Activated gamma-delta T cell (primary cell): ENCODE measurements at regions not wholly inside any gene's neighbourhood (a gene's known extent, or its start where the extent isn't known, plus 50 kb on each side); places are given as distances from the start of the nearest gene placed in this dataset.
A peak's percentile ranks its signal among the peaks of the same experiment; 100 is the strongest.
"Not testable (repeated sequence)": the region's sequence is repeated elsewhere in the genome, so short reads cannot be mapped to it uniquely, and the experiment has no call there.

Source experiments
- DNase-seq: peaks from one replicate; lab custom pipeline; 2025; lab: John Stamatoyannopoulos, UW

DNA sequence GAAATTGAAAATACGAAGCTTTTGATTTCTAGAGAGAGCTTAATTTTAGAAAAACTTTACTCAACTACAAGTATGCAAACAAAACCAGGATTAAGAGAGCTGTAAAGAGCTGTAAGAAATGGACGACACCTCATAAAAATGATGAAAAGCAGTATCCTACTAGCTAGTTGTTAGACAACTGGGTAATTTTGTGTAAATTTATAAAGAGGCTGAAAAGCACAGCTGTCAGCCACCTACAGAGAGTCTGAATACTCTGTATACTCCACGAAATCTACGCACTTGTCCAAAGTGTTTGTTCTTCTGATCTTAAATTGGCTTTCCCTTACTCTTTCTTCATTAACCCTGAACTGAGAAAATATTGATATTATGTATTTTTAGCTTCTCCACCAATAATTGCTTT is 808.4 kb upstream of the EPHA7 start:
- DNase-seq: no peak

DNA sequence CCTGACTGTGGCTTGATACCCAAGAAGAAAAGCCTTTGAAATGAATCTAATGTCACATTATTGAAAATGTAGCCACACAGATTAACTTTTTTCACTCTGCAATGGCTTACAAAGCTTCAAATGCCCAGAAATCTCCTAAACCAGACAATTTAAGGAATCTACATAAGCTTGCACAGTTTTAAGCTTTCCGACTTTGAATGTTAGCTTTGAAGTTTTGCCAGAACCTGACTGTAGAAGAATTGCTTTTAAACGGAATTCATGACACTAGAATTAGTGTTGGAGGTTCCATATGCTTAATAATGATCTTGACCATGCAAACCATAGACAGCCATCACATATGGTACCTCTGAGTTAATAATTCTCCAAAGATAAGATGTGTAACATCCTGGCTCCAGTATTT is 798.5 kb upstream of the EPHA7 start:
- DNase-seq: no peak

DNA sequence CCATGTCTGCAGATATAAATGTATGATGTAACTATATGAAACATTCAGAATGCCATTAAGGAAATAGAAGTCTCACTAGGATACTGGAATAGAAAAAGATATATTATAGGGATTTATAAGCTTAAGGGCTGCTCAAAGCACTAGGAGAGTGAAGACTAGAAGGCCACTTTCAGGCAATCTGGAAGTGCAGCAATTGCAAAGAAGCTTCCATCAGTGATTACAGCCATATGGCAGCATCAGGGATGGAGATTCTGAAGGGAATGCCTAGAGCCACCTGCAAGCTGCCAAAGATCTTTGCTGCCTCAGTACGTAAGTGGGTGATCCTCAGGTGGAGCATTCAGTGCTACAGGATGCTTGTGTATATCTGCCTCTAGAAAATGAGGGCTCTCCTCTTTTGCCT is 796.2 kb upstream of the EPHA7 start:
- DNase-seq: no peak

DNA sequence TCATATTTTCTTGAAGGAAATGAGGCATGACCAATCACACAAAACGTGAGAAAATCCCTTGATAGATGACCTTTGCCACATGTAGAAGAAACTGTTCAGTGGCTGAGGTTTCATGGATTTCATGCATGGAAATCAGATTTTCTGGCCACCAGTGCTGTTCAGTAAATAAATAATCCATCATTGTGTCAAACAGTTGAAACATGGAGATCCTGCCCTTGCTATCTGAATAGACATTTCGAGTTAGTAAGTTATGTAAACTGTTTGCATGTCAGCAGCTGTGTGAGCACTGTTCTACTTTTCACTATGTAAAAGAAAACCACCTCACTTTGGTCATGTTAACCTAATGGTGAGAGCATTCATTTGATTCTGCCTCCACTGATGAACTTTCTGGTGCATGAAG is 793.9 kb upstream of the EPHA7 start:
- DNase-seq: no peak

DNA sequence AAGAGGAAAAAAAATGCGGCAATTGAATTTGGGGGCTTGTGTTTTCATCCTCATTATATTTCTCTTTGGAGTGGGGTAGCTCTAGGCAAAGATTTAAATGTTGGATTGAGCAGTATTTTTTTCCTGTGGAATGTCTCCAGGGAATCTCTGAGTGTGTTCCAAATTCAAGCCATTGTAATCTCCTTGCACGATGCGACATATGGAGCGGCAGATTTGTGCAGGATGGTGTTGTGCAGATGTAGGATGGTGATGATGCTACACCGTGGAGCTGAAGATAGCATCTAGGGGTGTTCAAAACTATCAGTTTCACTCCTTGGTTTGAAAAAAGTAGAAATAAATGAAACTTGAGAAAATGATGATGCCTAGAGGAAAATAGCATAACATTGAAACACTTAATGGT is 777.5 kb upstream of the EPHA7 start:
- DNase-seq: no peak

DNA sequence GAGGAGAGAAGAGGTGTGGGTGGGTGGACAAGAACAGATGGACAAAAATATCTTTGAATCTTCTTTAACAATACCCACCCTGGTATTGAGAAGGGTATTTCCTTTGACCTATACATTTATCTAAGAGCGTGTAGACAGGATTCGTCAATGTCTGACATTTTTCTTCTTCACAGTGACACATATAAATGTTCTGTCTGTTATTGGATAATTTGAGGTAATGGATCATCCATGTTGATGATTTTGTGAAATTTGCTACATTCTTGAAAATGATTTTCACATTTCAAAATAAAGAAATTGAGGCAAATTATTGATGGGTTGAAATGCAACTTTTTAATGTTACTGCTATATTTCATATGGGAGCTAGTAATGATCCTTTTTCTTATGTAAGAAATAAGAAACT is 770.7 kb upstream of the EPHA7 start:
- DNase-seq: no peak

DNA sequence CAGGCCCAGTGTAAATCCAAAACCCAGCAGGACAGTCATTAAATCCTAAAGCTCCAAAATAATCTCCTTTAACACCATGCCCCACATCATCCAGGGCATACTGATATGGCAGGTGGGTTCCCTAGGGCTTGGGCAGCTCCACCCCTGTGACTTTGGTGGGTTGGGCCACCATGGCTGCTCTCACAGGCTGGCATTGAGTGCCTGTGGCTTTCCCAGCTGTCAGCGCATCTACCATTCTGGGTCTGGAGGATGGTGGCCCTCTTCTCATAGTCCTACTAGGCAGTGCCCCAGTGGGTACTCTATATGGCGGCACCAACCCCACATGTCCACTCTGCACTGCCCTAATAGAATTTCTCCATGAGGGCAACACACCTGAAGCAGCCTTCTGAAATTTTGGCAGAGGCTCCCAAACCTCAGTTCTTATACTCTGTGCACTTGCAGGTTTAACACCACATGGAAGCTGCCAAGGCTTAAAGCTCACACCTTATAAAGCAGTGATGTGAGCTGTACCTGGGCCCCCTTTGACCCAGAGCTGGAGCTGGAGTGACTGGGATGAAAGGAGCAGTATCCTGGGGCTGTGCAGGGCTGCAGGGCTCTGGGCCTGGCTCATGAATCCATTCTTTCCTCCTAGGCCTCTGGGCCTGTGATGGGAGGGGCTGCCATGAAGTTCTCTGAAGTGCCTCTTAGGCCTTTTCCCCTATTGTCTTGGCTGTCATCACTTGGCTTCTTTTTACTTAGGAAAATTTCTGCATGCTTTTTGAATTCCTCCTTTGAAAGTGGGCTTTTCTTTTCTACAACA is 765.5 kb upstream of the EPHA7 start:
- peak; percentile 4 for DNase-seq

DNA sequence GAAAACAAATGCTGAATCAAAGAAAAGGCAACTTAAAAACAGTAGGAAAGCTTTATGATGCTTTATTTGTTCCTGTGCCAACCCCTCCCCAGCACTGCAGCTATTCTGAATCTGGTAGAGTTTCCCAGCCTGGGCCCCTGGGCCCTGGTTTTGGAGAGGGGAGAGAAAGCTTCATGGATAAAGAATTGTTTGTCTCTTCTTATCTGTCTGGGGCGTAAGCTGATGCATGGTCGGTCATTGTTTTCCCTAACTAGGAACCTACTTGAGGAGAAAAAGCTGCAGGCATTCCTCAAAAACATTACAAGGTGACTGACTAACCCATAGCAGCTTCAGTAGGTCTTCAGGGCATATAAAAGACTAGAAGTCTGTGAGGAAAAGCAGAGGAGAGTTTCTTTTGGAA is 758.1 kb upstream of the EPHA7 start:
- DNase-seq: no peak

DNA sequence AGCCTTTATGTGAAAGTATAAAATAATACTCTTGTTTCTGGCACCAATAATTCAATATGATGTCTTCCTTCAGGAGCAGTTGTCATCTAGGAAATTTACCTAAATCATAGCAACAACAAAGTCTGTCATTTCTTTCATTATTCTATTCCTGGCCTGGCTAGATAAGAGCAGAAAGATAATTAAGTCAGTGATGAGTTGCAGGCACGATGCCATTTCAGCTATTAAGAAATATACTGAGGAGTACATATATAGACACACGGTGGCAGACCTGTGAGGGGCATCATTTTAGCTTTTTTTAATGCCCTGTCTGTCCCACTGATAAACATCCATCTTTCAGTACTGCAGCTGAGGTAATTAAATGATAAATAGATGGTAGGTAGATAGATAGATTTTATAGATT is 756.1 kb upstream of the EPHA7 start:
- DNase-seq: no peak

DNA sequence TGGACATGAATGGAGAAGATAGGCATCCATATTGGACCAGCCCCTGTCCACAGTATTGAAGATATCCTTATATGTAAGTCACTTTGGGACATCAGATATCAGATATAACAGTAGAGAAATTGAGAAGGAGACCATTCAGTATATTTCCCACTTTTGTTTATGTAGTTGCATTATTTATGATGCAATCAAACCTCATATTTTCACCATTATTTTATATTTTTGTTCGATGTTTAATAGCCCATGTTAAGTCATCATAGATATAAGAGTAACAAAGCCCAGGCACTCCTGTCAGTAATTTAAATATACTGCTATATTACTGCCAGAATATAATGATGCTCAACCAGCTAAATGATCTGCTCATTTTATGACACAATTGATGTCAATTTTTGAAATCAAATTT is 744.5 kb upstream of the EPHA7 start:
- DNase-seq: no peak

DNA sequence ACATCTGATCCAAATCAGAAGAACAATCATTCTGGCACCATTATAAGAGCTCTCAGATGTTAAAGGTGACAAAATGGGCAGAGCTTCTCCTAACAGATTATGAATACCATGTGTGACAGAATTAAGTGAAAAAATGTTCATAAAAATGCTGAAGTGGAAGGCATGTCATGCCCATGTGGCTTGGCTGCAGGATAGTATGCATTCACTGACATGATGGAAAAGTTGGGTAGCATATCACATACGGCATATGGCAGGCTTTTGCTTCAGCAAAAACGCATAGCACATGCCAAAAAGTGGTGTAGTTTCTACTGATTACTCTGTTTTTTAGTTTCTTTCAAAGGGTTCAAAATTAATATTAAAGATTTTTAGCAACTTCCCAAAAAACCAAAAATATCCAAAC is 731.5 kb upstream of the EPHA7 start:
- DNase-seq: no peak

DNA sequence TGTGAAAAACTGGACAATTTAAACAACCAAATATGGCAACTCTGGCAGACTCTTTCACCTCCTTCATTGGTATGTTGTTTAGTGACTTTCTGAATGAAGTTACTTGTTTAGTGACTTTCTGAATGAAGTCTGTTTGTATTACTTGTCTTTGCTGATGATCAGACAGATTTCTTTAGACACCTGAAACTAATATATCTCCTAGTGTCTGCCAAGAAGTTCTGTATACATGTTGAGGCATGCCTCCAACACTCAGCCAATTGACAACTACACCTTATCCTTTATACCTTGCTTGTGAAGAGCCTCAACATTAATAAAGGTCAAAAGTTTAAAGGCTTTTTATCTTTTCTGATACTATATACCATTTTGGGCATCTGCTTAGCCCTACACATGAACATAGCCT is 725.4 kb upstream of the EPHA7 start:
- DNase-seq: no peak

DNA sequence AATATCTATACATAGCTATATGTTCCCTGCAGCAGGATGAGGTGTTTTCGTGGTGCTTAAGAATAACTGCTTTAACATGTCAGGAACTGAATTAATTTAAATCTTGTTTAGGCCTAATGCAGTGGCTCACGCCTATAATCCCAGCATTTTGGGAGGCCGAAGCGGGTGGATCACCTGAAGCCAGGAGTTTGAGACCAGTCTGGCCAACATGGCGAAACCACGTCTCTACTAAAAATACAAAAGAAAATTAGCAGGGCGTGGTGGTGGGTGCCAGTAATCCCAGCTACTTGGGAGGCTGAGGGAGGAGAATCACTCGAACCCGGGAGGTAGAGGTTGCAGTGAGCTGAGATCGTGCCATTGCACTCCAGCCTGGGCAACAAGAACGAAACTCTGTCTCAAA is 717.8 kb upstream of the EPHA7 start:
- DNase-seq: not testable (repeated sequence)

DNA sequence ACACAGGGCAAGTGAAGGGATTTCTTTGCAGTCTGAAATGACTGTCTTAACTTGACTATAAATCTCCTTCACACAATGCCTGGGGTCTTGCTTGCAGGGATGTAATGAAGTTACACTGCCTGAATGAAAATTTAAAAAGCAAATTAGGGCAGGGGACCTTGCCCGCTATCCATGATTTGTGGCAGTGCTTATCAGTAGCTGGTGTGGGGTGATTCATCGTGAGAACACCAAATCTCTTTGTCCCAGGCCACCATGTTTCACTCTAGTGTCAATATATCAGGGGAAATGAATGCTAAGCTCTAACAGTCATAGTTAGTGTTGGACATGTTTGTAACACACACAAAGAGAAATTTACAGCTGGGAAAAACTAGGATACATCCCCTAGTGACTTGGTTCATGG is 713.7 kb upstream of the EPHA7 start:
- no peak for DNase-seq

DNA sequence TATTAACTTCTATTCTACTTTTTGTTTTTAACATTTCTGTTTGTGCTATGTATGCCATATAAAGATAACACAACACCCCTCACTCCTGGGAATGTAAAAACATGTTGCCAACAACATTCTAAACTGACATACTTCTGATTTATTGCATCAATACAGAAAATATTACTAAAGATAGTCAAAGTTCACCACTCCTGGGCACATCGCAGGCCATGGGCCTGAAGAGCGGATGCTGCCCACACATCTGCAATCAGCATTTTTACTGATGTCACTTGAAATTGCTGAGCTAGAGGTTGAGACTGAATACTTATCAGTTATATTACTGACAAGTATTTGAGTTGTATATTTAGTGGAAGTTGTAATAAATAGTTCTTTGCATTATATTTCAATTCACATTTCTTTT is 711.9 kb upstream of the EPHA7 start:
- DNase-seq: no peak

DNA sequence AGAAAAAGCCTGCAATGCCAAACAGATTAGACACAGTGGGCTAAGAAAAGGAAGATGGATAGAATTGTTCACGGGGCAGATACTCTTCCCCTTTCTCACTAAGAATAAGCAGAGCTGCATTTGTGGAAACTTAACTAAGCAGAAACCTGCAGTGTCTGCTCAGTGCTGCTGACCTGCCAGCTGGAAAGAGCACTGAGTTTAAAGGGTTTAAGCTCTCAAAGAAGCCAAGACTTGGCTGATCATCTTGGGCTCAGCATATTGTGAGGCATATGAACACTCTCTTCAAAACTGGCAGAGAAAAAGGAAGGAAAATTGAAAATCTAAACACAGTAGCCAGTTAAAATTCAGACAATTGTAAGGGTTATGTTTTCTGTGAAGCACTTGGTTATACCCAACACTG is 711.1 kb upstream of the EPHA7 start:
- no peak for DNase-seq

DNA sequence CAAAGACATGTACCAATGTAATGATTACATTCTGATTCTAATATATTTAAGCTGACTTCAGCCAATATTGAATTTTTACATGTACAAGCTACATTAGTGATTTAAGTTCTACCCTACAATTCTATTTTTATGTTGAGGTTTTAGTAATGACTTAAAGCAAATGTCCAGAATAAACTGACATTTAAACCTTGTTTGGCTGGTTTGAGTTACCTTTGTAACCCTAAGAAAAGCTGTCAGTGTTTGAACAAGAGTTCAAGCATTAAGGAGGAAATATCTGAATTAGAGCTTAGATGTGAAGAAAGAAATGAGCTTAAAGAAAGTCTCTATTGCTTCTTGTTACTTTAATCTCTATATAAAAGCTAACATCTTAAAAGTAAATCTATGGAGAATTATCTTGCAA is 710.6 kb upstream of the EPHA7 start:
- no peak for DNase-seq

DNA sequence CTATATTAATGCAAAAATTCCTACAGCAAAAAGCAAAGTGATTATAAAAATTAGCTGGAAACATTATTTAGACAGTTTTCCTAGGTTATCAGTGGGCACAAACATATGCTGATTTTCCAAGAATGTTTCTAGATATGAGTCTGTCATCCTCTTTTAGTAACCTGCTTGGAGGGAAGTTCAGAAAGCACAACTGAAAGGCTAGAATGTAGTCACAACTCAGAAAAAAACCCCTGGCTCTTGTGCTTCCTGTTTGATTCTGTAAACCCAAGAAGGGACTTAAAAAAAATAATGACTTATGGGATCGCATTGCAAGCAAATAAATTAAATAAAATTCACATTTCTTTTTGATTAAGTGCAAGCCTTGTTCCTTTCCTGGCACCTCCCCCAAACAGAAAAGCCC is 708.4 kb upstream of the EPHA7 start:
- DNase-seq: no peak

DNA sequence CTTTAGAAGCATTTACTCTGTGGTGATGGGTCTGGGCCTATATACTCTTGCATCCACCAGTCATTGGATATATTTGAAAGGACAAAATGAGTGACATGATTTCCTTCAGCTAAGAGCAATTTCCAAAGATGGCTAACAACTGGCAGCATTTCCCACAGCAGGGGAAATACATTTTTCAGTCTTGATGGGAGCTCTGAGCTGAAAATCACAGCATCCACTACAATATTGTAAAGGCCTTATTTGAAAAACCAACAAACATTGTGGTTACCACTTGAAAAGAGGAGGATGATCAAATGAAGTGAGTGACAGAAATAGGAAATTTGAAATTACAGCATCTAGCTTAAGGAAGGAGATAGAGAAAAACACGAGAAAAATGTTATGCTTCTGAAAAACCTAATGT is 705.0 kb upstream of the EPHA7 start:
- no peak for DNase-seq

DNA sequence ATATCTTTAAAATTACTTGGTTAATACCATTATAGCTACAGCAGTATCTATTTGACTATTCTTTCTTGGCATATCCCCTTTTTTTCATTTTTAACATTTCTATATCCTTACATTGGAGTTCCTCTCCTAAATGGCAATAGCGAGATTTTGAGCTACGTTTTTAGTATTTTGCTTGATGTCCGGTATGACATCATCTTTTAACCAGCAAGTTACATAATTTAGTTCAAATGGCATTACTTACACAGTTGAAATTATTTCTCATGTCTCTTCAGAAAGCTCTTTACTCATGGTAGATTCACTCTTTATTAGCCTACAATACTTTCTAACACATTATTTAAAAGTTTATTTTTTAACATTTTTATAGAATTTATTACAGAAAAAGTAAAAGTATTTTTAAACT is 701.7 kb upstream of the EPHA7 start:
- no peak for DNase-seq

DNA sequence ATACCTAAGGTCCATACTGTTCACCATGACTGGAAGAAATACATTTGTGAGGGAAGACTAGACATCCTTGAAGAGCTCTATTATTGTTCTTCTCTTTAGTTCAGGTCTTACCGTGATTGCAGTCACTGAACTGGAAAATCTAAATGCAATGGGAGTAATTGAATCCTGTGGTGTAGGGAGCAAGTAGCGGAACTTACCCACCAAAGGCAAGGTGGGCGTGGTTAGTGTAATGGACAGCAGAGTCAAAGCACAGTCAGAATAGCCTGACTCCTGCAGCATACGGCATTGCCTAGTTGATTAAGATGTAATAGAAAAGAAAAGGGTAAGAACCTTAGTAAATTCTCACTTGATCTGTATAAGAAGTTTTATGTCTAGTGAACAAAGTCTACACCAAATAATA is 679.7 kb upstream of the EPHA7 start:
- DNase-seq: no peak

DNA sequence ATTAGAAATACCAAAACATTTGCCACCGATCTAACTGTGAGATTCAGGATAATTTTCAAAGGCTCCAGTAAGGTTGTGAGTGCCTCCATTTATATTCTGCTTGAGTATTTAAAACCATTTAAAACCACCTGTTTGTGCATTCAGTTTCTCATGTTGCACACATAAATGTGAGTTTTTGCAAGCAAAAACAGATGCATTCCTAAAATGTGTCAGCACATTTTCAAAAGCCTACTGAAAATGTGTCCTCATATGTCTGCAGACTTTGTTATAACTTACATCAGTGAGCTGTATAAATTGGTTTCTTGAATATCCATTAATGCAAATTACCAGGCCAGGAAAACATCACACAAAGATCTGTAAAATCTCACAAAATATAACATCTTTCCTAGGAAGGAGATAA is 676.6 kb upstream of the EPHA7 start:
- no peak for DNase-seq

DNA sequence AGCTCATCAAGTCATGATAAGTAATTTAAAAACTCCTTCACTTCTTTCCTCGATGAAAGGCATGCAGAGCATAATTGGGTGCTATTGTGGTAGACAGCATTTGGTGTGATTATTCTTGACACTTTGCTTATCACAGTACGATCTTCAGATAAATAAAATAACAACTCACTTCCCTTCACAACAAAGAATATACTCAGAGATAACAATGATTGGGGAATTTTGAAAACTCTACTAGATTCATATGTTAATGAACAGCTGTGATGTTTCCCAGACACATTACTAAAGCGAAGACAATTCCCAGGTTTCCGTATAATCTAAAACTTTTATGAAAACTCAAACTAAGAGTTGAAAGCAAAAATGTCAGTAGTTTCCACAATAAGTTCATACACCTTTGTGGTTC is 670.6 kb upstream of the EPHA7 start:
- DNase-seq: no peak

DNA sequence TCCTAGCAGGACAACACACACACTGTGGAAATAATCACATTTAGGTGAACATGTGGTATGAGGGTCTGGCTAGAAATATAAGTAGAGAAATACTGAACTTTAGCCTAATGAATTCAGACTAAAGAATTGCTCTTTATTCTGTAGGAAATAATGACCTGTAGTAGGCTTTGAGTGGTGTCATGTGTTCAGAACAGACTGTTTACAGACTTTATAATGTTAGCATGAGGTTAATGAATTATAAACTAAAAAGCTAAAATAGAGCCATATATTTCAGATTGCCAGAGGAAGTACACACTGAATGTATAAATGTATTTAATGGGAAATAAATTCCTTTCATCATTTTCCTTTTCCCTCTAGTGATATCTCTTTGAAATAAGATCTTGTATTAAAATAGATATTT is 669.5 kb upstream of the EPHA7 start:
- no peak for DNase-seq

DNA sequence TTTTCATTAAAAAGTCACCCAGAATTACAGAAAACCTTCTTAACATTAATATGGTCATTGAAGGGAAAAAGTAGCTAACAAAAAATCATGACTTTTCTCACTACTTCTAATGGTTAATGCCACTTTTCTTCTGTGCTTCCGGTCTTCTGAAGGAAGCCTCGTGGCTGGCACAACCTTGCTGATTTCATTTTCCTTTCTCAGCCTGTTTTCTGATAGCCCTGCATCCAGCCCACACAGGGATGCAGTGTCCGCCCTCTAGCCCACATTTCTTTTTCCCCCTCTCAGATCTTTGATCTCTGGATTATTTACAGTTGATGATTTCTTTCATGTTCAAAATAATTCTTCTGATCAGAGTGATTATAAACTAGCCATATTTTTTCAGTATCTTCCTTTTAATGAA is 655.4 kb upstream of the EPHA7 start:
- DNase-seq: no peak
